NCI-H446 treated with DMSO at 0.1 percent for 48 hours (cell line): ENCODE measurements at regions not wholly inside any gene's neighbourhood (a gene's known extent, or its start where the extent isn't known, plus 50 kb on each side); places are given as distances from the start of the nearest gene placed in this dataset.

Experiments
- DNase-seq: peaks from one replicate; lab custom pipeline; 2025; lab: John Stamatoyannopoulos, UW

GRCh38 chr15:70443486-70444273 is 319.7 kb downstream of the UACA start:
- no peak for DNase-seq

GRCh38 chr15:70442616-70443321 is 320.6 kb downstream of the UACA start:
- no peak for DNase-seq

GRCh38 chr15:70442211-70442610 is 321.1 kb downstream of the UACA start:
- DNase-seq: no peak

GRCh38 chr15:70440416-70441138 is 322.8 kb downstream of the UACA start:
- DNase-seq: no peak

GRCh38 chr15:70439880-70440279 is 323.5 kb downstream of the UACA start:
- DNase-seq: no peak

GRCh38 chr15:70439304-70439877 is 324.0 kb downstream of the UACA start:
- no peak for DNase-seq

GRCh38 chr15:70438776-70439175 is 324.6 kb downstream of the UACA start:
- DNase-seq: no peak

- DNase-seq: no peak
These were observed 325.4 kb downstream of the UACA start for GRCh38 chr15:70437882-70438451.

GRCh38 chr15:70437089-70437488 is 326.3 kb downstream of the UACA start:
- DNase-seq: no peak

GRCh38 chr15:70436428-70436827 is 326.9 kb downstream of the UACA start:
- no peak for DNase-seq

- no peak for DNase-seq
These were observed 327.5 kb downstream of the UACA start for GRCh38 chr15:70435872-70436271.

GRCh38 chr15:70435369-70435768 is 328.0 kb downstream of the UACA start:
- DNase-seq: no peak

GRCh38 chr15:70433586-70434324 is 329.6 kb downstream of the UACA start:
- no peak for DNase-seq

GRCh38 chr15:70432924-70433495 is 330.3 kb downstream of the UACA start:
- no peak for DNase-seq

GRCh38 chr15:70431854-70432253 is 331.5 kb downstream of the UACA start:
- DNase-seq: no peak

- no peak for DNase-seq
These were observed 332.4 kb upstream of the TLE3 start for GRCh38 chr15:70430069-70430468.

GRCh38 chr15:70429056-70429722 is 331.5 kb upstream of the TLE3 start:
- DNase-seq: no peak

- no peak for DNase-seq
These were observed 330.6 kb upstream of the TLE3 start for GRCh38 chr15:70428211-70428822.

- no peak for DNase-seq
These were observed 329.7 kb upstream of the TLE3 start for GRCh38 chr15:70427167-70428120.
